Kidney (tissue), 13 donors: ENCODE measurements at regions not wholly inside any gene's neighbourhood (a gene's known extent, or its start where the extent isn't known, plus 50 kb on each side); places are given as distances from the start of the nearest gene placed in this dataset.

ENCODE experiments used
- DNase-seq, 5 donors: peaks; one replicate each; pipeline ENCODE4 v3.0.0-alpha.2; 2013 to 2020
- FAIRE-seq: peaks from 2 replicates; lab custom pipeline; 2012; peaks lifted over from hg19 to GRCh38; lab: Jason Lieb, UNC
- H3K27ac ChIP-seq, 2 donors: one replicate each; pipeline ENCODE4 v1.7.0; 2013; ENCODE audit warnings: low read depth in 2 of 2, low read length in 2 of 2, inconsistent platforms in 1 of 2
- H3K27me3 ChIP-seq: one replicate; pipeline ENCODE4 v1.7.1; 2013; ENCODE audit warnings: low read length, inconsistent platforms; ENCODE audit not compliant: control insufficient read depth, insufficient read depth
- H3K36me3 ChIP-seq, 3 donors: one replicate each; pipeline versions ENCODE4 v1.7.0 to v1.7.1; 2013; ENCODE audit warnings: low read length in 3 of 3, control low read depth in 1 of 3, inconsistent platforms in 1 of 3; ENCODE audit not compliant: insufficient read depth in 3 of 3, control insufficient read depth in 2 of 3
- H3K4me1 ChIP-seq, 3 donors: one replicate each; pipeline versions ENCODE4 v1.7.0 to v1.7.1; 2013; ENCODE audit warnings: low read length in 3 of 3, inconsistent platforms in 1 of 3, low read depth in 1 of 3; ENCODE audit not compliant: control insufficient read depth in 2 of 3, insufficient read depth in 2 of 3
- H3K4me3 ChIP-seq, 3 donors: one replicate each; pipeline versions ENCODE4 v1.7.0 to v1.8.1; 2013; ENCODE audit warnings: low read length in 3 of 3, control low read depth in 1 of 3, inconsistent platforms in 1 of 3
- H3K9ac ChIP-seq, 3 donors: one replicate each; pipeline versions ENCODE4 v1.7.0 to v1.7.1; 2013; ENCODE audit warnings: low read length in 3 of 3, control low read depth in 1 of 3, inconsistent platforms in 1 of 3
- H3K9me3 ChIP-seq, 3 donors: one replicate each; pipeline versions ENCODE4 v1.7.0 to v1.7.1; 2013; ENCODE audit warnings: low read length in 3 of 3, control low read depth in 1 of 3, inconsistent platforms in 1 of 3; ENCODE audit not compliant: control insufficient read depth in 2 of 3, insufficient read depth in 1 of 3
- CTCF ChIP-seq: IDR thresholded peaks from 3 replicates; pipeline ENCODE4 v1.5.1; 2012; ENCODE audit warnings: mild to moderate bottlenecking, moderate library complexity, borderline replicate concordance; ENCODE audit not compliant: insufficient read depth; ENCODE audit errors: extremely low read depth
- intact Hi-C: fragments of 100-400 bp; cut with DNase I; formaldehyde crosslinking; loops from one replicate; pipeline ENCODE4 v1.11.1; 2022
- donor health status: control.
- donor health status: control.
- donor health status: control.
- donor health status: control.
- donor health status: control.
- donor health status: DM: yes; HTN: yes; CAD: no.
- donor health status: Normal renal cell carcinoma (clear cell type).

GRCh38 chr4:108355902-108356535, 187.3 kb upstream of the LEF1 start:
- peak in 2 of 5 donors; percentile 21 to 28 for DNase-seq

GRCh38 chr4:108355186-108355901, 186.6 kb upstream of the LEF1 start:
- H3K27ac ChIP-seq = no peak overlapping the region
- H3K4me1 ChIP-seq = no peaks in the 10 kb centered on the region
- no peak for TF ChIP-seq CTCF
- DNase-seq (peak in 2 of 5 donors; percentile 48 to 63), FAIRE-seq (no peak)
- intact Hi-C loops = no loop called here
- no peaks in the 10 kb centered on the region for H3K9me3 ChIP-seq
- no peaks in the 10 kb centered on the region for H3K36me3 ChIP-seq
- no peak overlapping the region for H3K9ac ChIP-seq
- H3K4me3 ChIP-seq = no peak overlapping the region
- H3K27me3 ChIP-seq = no peaks in the 10 kb centered on the region

More at GRCh38 chr4:108355902-108356535, 187.3 kb upstream of the LEF1 start:
- intact Hi-C loops = no loop called here
- Histone ChIP-seq H3K9ac (no peak overlapping the region), H3K4me1 (peaks cover 0 to 1% (median 0%) of the 10 kb centered on the region in 3 donors), H3K36me3 (no peaks in the 10 kb centered on the region), H3K4me3 (no peak overlapping the region), H3K27me3 (no peaks in the 10 kb centered on the region), H3K27ac (no peak overlapping the region), H3K9me3 (no peaks in the 10 kb centered on the region)
- no peak for FAIRE-seq
- TF ChIP-seq CTCF = no peak

GRCh38 chr4:108352664-108353308, 184.1 kb upstream of the LEF1 start:
- no peaks in the 10 kb centered on the region for H3K27me3 ChIP-seq
- no peak for TF ChIP-seq CTCF
- no peak overlapping the region for H3K4me3 ChIP-seq
- no peaks in the 10 kb centered on the region for H3K9me3 ChIP-seq
- H3K4me1 ChIP-seq = no peaks in the 10 kb centered on the region
- no peak overlapping the region for H3K27ac ChIP-seq
- no peaks in the 10 kb centered on the region for H3K36me3 ChIP-seq
- DNase-seq (no peak), FAIRE-seq (no peak)
- no peak overlapping the region for H3K9ac ChIP-seq
- intact Hi-C loops = no loop called here
